HG02623 (cell line): ENCODE measurements at regions not wholly inside any gene's neighbourhood (a gene's known extent, or its start where the extent isn't known, plus 50 kb on each side); places are given as distances from the start of the nearest gene placed in this dataset.
"Not testable (repeated sequence)": the region's sequence is repeated elsewhere in the genome, so short reads cannot be mapped to it uniquely, and the experiment has no call there.

Experiments used
- ATAC-seq: cut with Tn5 transposase; IDR thresholded peaks from one replicate; pipeline ENCODE4 v1.9.1; 2021; ENCODE audit warnings: moderate library complexity; ENCODE audit not compliant: unreplicated experiment

DNA sequence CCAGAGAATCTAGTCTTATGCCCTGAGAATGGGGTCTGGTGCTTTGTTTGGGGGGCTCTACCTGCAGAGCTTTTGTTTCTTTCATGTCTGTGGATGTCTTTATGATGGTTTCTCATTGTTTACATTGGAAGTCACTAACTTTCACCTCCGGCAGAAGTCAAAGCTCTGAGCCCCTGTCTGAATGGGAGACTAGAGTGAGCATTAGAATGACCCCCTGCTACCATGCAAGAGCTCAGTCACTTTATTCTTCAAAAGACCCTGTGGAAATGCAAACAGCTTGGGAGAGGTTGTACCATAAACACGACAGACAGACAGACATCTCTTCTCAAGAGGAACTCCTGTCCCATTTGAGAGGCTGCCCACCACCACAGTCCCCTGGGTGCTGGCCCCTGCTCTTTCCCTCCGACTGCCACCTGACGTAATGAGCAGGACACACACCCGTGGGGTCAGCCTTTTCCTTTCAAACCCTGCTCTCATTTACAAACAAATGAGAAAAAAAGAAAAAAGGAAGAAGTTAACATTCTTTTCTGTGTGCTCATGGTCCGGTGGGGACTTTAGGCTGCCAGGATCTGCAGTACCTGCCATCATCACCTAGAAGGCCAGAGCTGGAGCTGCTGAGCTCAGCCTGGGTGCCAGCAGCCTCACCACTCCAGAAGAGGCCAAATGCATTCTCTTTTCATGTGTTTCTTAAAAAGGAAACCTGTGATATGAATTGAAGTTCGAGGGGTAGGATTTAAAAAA, 91.6 kb downstream of the FZD1 start:
- ATAC-seq, result no peak

DNA sequence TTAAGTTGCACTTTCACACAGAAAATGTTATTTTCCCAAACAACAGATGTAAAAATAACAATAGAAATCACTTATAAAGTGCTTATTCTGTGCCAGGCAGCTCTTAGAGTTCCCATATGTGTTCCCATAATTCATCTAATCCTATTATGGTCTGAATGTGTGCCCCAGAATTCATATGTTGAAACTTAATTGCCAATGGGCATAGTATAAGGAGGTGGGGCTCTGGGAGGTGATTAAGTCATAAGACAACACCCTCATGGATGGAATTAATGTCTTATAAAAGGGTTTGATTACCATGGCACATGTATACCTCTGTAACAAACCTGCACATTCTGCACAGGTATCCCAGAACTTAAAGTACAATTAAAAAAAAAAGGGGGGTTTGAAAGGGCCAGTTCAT, 92.7 kb downstream of the FZD1 start:
- ATAC-seq, result no peak

DNA sequence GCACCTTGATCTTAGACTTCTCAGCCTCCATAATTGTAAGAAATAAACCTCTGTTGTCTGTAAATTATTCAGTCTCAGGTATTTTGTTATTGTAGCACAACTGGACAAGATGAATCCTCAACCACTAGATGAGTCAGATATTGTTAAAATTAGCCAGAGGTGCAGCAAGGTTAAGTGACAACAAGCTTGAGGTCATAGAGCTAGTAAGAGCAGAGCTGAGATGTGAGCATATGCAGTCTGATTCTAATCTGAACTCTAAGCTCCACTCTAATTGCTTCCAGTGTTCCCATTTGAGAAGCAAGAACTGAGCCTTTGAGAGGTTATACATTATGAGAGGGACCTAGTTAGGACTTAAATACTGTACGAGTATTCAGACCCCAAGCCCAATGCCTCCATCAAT, 93.1 kb downstream of the FZD1 start:
- ATAC-seq, result no peak

DNA sequence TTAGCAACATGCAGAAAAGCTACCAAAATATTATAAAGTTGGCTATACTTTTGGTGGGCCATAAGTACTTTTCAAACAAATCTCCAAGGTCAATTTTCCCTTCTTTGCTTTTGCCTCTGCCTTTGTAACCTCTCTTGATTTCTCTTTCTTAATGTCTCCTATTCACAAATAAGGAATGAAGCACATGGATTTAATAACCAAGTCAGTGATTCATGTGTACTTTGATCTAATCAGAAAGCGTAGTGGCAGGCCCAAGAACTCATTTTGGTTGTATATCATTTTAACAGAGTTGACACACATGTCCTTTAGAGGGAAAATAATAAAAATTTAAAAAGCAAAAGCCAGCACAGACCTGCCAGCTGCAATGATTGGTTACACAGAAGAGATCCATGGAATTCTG, 93.7 kb downstream of the FZD1 start:
- no peak for ATAC-seq

DNA sequence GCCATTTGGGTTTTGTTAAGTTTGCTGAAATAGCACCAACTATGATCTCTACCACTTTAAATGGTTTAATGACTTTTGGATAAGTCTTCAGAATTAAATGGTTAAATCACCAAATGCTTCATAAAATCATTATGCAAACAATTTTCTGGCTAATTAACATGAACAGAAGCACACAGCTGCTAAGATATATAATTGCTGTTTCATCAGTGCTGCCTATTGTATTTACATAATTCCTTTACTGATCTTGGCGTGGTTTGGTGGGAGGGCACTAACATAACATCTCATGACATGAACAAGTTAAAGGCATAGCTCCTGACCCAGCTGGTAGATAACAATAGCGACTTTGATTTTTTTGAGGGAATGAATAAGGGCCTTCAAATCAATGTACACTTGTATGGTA, 94.1 kb downstream of the FZD1 start:
- ATAC-seq, result no peak

DNA sequence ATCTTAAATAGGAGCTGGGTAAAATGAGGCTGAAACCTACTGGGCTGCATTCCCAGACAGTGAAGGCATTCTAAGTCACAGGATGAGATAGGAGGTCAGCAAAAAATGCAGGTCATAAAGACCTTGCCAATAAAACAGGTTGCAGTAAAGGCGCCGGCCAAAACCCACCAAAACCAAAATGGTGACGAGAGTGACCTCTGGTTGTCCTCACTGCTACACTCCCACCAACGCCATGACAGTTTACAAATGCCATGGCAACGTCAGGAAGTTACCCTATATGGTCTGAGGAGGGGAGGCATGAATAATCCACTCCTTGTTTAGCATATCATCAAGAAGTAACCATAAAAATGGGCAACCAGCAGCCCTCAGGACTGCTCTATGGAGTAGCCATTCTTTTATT, 100.9 kb downstream of the FZD1 start:
- not testable (repeated sequence) for ATAC-seq

DNA sequence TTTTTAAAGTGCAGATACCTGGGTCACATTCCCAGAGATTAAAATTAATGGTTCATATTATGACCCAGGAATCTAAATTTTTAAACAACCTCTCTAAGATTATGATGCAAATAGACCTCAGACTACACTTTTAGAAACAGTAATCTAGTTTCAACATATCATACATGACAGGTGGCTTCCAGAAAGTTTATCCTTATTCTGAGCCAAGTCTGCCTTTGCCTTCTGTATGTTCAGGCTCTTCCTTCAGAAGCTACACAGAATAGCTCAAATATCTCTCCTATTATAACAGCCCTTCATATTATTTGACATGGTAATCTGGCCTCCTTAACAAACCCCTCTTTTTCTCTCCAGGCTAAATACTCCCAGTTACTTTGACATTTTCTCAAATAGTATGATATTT, 101.9 kb downstream of the FZD1 start:
- no peak for ATAC-seq

DNA sequence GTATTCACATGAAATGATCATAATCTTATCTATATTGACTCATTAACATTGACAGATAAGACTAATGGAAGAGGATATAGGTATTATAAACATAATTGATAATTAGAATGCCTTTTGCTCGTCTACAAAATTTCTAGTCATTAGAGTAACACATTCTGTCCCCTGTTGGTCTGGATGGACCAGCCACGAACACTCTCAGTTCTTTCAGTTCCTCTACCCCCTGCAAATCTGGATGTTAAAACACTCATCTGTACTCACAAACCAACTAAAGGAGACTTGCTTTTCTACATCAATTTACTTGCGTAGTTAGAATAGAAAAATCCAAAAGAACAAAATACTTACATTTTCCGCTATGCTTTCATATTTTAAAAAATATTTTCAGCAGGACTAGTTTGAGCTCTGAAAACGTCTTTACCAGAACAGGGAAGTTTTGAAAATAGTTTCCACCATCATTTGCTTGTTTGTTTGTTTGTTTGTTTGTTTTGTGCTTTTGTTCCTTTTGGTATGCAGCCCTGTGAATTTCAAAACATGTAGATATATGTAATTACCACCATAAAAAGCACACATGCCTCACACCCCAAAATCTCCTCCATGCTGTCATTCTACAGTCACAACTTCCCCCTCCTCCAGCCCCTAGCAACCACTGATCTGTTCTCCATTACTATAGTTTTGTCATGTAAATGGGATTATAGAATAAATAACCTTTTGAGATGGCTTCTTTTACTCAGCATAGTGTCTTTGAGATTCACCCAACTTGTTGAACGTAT, 103.8 kb downstream of the FZD1 start:
- no peak for ATAC-seq

DNA sequence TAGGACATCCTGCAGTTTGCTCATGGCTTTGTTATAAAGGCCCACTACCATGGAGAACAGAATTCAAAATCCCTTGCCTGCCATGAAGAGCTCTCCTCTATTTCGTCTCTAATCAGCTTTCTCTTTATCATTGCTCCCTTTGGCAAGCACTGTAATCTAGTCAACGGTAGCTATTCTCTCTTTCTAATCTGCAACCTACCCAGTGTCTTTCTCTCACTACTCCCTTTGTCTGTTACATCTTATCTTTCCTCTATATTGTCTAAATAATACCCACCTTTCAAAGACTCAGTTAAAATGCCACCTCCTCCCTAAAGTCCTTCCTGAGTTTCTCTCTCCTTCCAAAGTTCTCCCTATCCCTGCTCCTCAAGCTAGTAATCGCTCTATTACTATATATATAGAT, 108.1 kb downstream of the FZD1 start:
- ATAC-seq, result no peak

DNA sequence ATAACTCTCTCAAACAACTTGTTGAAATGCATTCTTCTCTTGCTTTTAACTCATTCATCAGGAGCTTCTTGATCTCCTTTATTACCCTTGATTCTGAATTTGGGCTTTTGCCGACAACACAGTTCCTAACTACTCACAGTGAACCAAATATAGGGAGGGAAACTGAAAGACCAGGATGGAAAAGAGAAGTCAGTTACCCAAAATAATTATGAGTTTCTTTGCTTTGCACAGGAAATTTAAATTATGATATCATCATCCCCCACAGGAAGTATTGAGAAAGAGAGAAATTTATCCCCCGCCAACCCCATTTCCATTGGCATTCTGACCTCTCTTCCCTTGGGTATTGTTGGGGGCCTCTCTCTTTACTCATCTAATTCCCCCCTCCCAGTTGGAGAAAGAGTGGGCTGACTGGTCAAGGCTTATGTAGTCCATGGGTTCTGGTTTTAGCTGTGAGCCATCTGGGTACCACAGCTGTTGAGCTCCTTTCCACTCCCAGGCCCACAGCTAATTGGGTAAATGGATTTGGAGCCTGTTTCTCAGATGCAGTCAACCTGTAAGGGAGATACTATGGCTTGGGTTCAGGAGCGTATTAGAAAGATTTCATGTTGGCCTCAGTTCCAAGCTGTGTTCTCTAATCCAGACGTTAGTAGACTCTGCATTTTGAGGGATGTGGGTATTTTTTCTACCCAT, 109.0 kb downstream of the FZD1 start:
- ATAC-seq, result no peak

DNA sequence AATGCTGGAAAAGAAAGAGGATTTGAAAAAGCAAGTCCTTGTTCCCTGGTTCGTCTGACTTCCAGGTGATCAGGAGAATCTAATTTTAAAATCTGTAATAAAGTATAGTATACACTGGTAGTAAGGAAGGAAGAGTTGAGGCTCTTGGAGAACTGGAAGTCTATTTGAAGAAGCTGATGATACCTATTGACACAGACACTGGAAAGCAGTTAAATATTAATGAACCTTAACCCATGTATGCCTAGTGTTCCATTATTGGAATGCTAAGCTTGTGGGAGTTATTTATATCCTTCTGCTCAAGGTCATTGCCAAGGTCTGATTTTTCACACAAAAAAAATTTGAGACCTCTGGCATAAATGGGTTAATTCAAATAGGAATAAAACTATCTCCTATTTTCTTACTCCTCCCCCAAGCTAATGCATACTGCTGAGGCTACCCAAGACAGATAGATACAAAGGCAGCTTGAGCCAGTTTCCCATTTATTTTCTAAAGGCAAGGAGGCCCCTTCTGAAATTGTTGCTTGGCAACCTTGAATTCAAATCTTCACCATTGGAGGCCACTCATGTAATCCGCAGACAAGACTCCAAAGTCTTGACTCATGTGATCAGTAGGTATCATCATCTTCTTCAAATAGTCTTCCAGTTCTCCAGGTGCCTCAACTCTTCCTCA, 110.2 kb downstream of the FZD1 start:
- no peak for ATAC-seq

DNA sequence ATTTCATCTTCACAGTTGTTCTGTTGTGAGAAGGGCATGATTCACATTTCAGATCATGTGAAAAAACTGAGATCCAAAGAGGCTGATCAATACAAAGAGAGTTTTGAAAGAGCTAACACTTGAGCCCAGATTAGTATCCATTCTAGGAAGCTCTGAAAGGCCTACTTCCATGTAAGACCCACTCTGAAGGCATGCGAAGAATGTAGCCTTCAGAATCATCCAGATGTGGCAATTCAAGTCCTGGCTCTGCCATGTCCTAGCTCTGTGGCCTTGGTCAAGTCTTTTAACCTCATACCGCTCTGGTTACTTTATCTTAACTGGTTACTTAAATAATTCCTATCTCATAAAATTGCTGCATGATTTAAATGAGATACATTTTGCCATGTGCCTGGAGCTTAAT, 111.1 kb downstream of the FZD1 start:
- no peak for ATAC-seq

DNA sequence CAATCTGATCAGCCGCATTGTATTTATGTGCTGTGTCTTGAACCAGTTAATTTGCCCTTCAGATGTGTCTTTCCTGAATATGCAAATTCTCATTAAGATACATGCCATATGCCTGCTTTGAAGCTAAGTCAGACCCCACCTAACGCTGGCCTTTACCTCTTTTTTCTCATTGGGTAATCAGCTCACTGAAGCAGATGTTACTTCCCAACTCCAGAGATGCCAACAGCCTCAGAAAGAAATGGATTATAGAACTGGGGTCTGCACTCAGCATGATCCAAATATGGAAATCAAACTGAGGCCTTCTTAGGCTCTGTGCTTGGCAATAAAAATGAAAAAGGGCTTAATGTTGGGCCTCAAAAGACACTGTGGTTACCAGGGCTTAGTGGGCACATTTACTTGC, 113.9 kb downstream of the FZD1 start:
- ATAC-seq, result no peak

DNA sequence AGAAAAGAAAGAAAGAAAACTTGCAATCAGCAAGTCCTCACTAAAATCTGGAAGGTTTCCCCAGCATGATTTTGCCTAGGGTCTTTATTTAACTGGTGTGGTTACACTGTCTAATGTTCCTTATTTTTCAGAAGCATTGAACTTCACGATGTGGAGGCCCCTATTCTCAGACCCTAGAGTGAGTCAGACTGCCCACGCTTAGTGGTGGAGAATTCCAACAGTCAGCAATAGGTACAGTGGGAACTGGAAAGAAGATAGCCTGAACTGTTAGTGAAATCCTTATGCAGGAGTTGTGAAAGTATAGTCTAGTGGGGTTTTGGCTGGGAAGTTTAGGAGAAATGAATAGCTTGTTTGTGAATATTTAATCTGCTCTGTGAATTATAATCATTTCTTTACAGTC, 115.0 kb downstream of the FZD1 start:
- no peak for ATAC-seq

DNA sequence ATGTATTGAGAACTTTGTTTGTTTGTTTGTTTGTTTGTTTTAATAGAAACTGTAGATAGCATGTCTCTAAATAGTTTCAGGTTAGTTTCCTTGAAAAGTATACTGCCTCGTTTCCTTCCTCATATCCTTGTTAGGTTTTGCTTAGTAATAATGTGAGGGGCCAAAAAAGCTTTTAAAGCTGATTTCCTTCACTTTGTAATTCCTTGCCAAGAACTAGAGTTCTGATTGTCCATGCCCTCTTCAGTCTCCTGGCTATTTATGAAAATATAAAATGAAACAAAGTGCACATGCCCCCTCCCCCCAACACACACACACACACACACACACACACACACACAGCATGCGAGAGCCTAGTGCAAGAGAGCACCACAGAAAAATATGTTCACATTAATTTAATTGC, 115.8 kb downstream of the FZD1 start:
- no peak for ATAC-seq

DNA sequence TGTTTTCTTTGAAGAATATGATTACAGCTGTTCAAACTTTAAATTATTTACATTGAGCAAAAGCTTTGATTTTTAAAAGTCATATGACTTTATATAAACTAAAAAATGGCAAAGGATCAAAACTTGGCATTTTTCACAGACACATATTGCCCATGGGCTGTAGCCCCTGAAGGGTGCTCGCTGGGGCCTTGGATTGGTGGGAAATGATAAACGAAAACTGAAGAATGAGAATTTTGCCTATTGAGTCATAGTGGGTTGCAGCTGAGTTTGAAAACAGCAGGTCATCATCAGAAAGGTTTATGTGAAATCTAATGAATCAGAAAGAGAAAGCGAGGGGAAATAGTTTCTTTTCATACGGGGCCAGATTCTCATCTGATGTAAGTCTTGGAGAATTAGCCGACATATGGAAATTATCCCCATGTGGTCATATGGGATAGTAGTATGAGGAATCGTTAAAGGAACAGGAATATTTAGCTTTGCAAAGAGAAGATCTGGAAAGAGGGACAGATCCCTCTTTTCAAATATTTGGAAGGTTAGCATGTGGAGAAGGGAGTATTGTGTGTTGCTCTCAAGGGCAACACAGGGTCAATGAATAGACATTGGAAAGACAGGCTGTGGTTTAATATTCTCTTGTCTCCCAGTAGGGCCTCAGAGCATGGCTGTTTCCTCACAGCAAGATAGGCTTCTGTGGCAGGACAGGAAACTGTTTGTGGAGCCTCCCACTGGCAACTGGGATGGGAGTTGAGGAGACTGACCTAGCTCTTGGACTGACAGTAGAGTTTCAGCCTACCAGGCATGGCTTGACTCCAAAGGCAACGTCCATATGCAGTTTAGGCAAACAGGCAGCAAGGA, 119.0 kb downstream of the FZD1 start:
- no peak for ATAC-seq

DNA sequence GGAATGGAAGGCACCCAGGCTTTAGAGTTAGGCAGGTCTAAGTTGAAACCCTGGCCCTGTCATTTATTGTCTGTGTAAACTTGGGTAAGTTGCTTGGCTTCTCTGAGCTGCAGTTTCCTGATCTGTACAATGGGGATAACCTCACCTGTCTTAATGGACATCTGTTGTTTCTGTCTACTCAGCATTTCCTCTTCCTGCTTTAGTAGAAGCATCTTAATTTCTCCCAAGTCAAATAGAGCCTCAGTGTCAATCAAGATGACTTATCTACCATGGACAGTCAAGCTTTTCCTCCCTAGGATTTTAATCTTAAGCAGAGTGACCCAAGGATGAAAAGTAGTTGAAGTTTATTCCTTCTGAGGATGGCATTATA, 119.7 kb downstream of the FZD1 start:
- no peak for ATAC-seq

DNA sequence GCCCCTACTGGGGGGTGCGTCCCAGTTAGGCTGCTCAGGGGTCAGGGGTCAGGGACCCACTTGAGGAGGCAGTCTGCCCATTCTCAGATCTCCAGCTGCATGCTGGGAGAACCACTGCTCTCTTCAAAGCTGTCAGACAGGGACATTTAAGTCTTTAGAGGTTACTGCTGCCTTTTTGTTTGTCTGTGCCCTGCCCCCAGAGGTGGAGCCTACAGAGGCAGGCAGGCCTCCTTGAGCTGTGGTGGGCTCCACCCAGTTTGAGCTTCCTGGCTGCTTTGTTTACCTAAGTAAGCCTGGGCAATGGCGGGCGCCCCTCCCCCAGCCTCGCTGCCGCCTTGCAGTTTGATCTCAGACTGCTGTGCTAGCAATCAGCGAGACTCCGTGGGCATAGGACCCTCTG, 130.5 kb downstream of the FZD1 start:
- not testable (repeated sequence) for ATAC-seq

DNA sequence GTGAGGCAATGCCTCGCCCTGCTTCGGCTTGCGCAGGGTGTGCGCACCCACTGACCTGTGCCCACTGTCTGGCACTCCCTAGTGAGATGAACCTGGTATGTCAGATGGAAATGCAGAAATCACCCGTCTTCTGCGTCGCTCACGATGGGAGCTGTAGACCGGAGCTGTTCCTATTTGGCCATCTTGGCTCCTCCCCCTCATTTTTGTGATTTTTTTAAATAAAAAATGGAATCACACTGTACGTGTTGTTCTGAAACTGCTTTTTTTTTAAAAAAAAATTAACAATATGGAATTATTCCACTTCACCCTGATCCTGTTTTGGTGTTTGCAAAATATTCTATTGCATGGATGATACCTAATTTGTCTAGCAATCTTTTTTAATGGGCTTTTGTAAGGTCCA, 131.1 kb downstream of the FZD1 start:
- not testable (repeated sequence) for ATAC-seq

DNA sequence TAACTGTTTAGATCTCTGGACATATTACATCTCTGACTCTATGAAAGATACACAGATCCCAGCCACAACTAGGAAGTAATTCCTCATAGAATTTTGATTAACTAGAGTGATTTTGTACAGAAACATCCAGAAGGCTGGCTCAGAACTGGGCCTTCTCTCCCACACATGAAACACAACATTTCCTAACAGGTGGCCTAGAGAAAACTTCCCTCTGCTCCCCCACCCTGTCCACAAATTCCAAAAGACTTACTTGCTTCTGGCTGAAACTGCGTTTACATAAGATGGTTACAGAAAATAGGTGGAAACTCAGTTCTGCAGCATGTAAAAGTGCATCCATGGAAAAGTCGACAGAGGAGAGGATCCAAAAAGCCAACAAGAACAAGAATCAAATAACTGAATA, 132.9 kb downstream of the FZD1 start:
- no peak for ATAC-seq

DNA sequence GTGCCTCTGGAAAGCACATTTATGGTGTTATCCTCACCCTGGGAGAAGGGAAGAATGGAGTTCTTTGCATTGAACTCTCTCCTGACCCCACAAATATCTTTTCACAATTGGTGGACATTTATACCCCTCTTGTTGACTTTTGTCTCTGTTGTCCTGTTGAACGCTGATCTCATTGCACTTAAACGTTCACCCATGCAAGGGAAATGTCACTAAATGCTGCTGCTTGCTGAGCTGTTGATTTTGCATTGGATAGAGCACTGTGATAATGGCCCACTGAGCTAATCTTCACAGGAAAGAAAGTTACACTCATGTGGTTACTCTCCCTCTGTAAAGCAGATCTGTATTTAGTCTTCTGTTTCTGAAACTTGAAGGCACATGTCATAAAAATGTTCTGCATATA, 133.4 kb downstream of the FZD1 start:
- ATAC-seq, result no peak
